Naive thymus-derived CD8-positive, alpha-beta T cell (primary cell): ENCODE measurements at regions not wholly inside any gene's neighbourhood (a gene's known extent, or its start where the extent isn't known, plus 50 kb on each side); places are given as distances from the start of the nearest gene placed in this dataset.

Source experiments
- ATAC-seq, 2 donors: fragments of 150-1000 bp; cut with Tn5 transposase in 1 of 2; sonication (Bioruptor Pico), chemical (Tn5 transposase) in 1 of 2; 1 replicate in 1 of 2; 2 replicates in 1 of 2; pipeline ENCODE4 v1.10.0; 2021; ENCODE audit warnings: mild to moderate bottlenecking in 2 of 2, moderate library complexity in 2 of 2
- POLR2A ChIA-PET: fragments of 350-600 bp; sonication (Branson Sonifier 250); formaldehyde crosslinking; loops from one replicate; lab custom pipeline; 2021; ENCODE audit warnings: antibody characterized with exemption; lab: Charles Lee
- DNase-seq, 10 donors: peaks; one replicate each; pipeline versions ENCODE4 v3.0.0 to v3.0.0-alpha.2; 2020 to 2022
- H3K27ac Mint-ChIP-seq, 10 donors: one replicate each; pipeline ENCODE4 v1.8.0; 2020 to 2022; ENCODE audit warnings: mild to moderate bottlenecking in 10 of 10, mixed read lengths in 10 of 10, moderate library complexity in 4 of 10, inconsistent platforms in 1 of 10
- H3K27me3 Mint-ChIP-seq, 5 donors: one replicate each; pipeline ENCODE4 v1.8.0; 2021 to 2022; ENCODE audit warnings: mixed read lengths in 5 of 5
- H3K36me3 Mint-ChIP-seq, 3 donors: one replicate each; pipeline ENCODE4 v1.8.0; 2020 to 2022; ENCODE audit warnings: mixed read lengths in 3 of 3, mild to moderate bottlenecking in 2 of 3, inconsistent platforms in 1 of 3
- H3K4me1 Mint-ChIP-seq, 4 donors: one replicate each; pipeline ENCODE4 v1.8.0; 2021 to 2022; ENCODE audit warnings: mixed read lengths in 4 of 4
- H3K4me3 Mint-ChIP-seq, 10 donors: one replicate each; pipeline ENCODE4 v1.8.0; 2020 to 2022; ENCODE audit warnings: mild to moderate bottlenecking in 10 of 10, mixed read lengths in 10 of 10, moderate library complexity in 6 of 10, inconsistent platforms in 1 of 10
- H3K9me3 Mint-ChIP-seq, 9 donors: one replicate each; pipeline ENCODE4 v1.8.0; 2020 to 2022; ENCODE audit warnings: mixed read lengths in 9 of 9, mild to moderate bottlenecking in 3 of 9, inconsistent platforms in 1 of 9, moderate library complexity in 1 of 9

- DNase-seq (no peak), ATAC-seq (no peak)
- peaks cover 0 to 3% (median 0%) of the 10 kb centered on the region in 9 donors for H3K9me3 Mint-ChIP-seq
Measured at GRCh38 chrX:39501822-39502221, 595.9 kb downstream of the BCOR start.

GRCh38 chrX:39502486-39502885, 595.3 kb downstream of the BCOR start:
- no peak for ATAC-seq
- POLR2A ChIA-PET = no interaction called here
- Mint-ChIP-seq H3K27me3 (no peaks in the 10 kb centered on the region), H3K36me3 (no peaks in the 10 kb centered on the region), H3K4me3 (no peak overlapping the region), H3K27ac (no peak overlapping the region), H3K4me1 (peaks cover 2 to 7% (median 5%) of the 10 kb centered on the region in 4 donors), H3K9me3 (peaks cover 0 to 3% (median 0%) of the 10 kb centered on the region in 9 donors)
- no peak for DNase-seq

More at GRCh38 chrX:39501822-39502221, 595.9 kb downstream of the BCOR start:
- Mint-ChIP-seq H3K4me3 (no peak overlapping the region), H3K27ac (no peak overlapping the region), H3K36me3 (no peaks in the 10 kb centered on the region), H3K4me1 (peaks cover 2 to 7% (median 5%) of the 10 kb centered on the region in 4 donors), H3K27me3 (no peaks in the 10 kb centered on the region)
- POLR2A ChIA-PET = no interaction called here

DNA sequence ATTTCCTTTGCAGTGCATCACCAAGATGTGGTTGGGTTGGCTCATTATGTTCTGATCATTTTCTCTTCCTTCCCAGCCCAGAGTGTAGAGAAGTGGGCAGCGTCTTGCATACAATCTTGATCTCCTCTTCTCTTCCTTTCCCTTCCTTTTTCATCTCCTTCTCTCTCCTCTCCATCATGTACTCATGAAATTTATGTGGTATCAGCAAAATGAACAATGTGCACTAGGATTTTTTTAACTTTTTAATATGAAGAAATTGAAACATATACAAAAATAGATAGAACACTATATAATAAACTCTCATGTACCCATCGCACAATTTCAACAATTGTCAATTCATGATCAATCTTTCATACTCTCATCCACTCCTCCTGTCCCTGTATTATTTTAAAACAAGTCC, 593.5 kb downstream of the BCOR start:
- no peaks in the 10 kb centered on the region for H3K36me3 Mint-ChIP-seq
- H3K4me1 Mint-ChIP-seq = peaks cover 6 to 20% (median 11%) of the 10 kb centered on the region in 4 donors
- H3K9me3 Mint-ChIP-seq = peaks cover 0 to 8% (median 0%) of the 10 kb centered on the region in 9 donors
- no peak overlapping the region for H3K4me3 Mint-ChIP-seq
- peak overlapping the region in 1 of 10 donors; percentile 45 for H3K27ac Mint-ChIP-seq
- DNase-seq (no peak), ATAC-seq (no peak)
- POLR2A ChIA-PET = no interaction called here
- H3K27me3 Mint-ChIP-seq = no peaks in the 10 kb centered on the region

- ATAC-seq (no peak), DNase-seq (no peak)
- Mint-ChIP-seq H3K9me3 (peaks cover 0 to 11% (median 0%) of the 10 kb centered on the region in 9 donors), H3K36me3 (no peaks in the 10 kb centered on the region), H3K27me3 (no peaks in the 10 kb centered on the region), H3K27ac (no peak overlapping the region), H3K4me1 (peaks cover 6 to 20% (median 11%) of the 10 kb centered on the region in 4 donors), H3K4me3 (no peak overlapping the region)
- POLR2A ChIA-PET = no interaction called here
Measured at GRCh38 chrX:39504850-39505259, 592.9 kb downstream of the BCOR start.

- DNase-seq = no peak
- Mint-ChIP-seq H3K4me3 (no peak overlapping the region), H3K9me3 (peaks cover 0 to 16% (median 0%) of the 10 kb centered on the region in 9 donors), H3K36me3 (no peaks in the 10 kb centered on the region), H3K4me1 (peaks cover 6 to 20% (median 11%) of the 10 kb centered on the region in 4 donors), H3K27ac (no peak overlapping the region), H3K27me3 (no peaks in the 10 kb centered on the region)
- ATAC-seq = no peak
- POLR2A ChIA-PET = no interaction called here
Measured at GRCh38 chrX:39506131-39506530, 591.6 kb downstream of the BCOR start.

DNA sequence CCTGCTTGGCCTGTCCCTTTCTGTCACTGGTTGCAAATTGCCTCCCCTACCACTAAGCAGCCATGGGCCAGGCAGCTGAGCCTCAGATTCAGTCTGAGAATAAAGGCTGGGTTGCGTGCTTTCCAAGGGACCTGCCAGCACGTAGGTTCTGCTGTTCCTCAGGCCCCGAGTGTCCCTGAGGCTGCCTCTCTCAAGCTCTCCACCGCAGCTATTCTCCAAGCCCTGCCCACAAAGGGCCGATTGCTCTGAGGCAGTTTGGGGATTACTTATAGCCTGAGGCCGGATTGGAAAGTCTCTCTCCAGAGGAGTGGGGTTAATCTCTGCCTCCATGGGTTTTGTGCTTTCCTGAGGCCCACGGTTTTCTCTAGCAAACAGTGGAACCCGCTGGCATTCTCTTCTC, 590.7 kb downstream of the BCOR start:
- peaks cover 6 to 20% (median 11%) of the 10 kb centered on the region in 4 donors for H3K4me1 Mint-ChIP-seq
- no peak for ATAC-seq
- H3K27me3 Mint-ChIP-seq = no peaks in the 10 kb centered on the region
- no peak overlapping the region for H3K4me3 Mint-ChIP-seq
- POLR2A ChIA-PET = interaction anchor here (0.5 kb wide), 1 partner anchor 10 kb away, joined by 3 read pairs; no protein-coding TSS in a partner anchor
- no peak overlapping the region for H3K27ac Mint-ChIP-seq
- H3K9me3 Mint-ChIP-seq = peaks cover 0 to 16% (median 0%) of the 10 kb centered on the region in 9 donors
- H3K36me3 Mint-ChIP-seq = no peaks in the 10 kb centered on the region
- DNase-seq = no peak

GRCh38 chrX:39507617-39508299, 590.0 kb downstream of the BCOR start:
- Mint-ChIP-seq H3K36me3 (no peaks in the 10 kb centered on the region), H3K9me3 (peaks cover 0 to 16% (median 0%) of the 10 kb centered on the region in 9 donors), H3K27me3 (no peaks in the 10 kb centered on the region), H3K4me3 (peak overlapping the region in 2 of 10 donors; percentile 33 to 41), H3K27ac (peak overlapping the region in 2 of 10 donors; percentile 13 to 34), H3K4me1 (peaks cover 4 to 20% (median 11%) of the 10 kb centered on the region in 4 donors)
- POLR2A ChIA-PET = no interaction called here
- DNase-seq (no peak), ATAC-seq (no peak)

DNA sequence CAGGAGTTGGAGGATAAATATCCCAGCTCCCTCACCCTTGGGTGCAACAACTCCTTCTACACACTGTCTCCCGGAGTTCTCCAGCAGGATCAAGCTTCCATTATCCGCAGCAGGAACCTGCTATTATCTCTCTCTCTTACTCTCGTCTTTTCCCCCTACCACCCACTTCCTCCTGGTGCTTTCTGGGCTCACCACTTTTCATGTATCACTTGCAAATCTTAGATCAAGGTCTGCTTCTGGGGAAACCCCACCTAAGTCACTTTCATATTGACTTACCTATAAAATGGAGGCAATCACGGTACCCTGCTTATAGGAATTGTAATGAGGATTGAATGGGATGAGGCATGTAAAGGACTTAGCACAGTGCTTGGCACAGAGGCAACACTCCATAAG, 589.5 kb downstream of the BCOR start:
- no peaks in the 10 kb centered on the region for H3K36me3 Mint-ChIP-seq
- H3K27ac Mint-ChIP-seq = peak overlapping the region in 2 of 10 donors; percentile 52 to 72
- POLR2A ChIA-PET = no interaction called here
- DNase-seq (peak in 7 of 10 donors; percentile 1 to 44 (median 8)), ATAC-seq (peak; percentile 88 to 98)
- H3K4me1 Mint-ChIP-seq = peaks cover 4 to 20% (median 11%) of the 10 kb centered on the region in 4 donors
- H3K4me3 Mint-ChIP-seq = peak overlapping the region in 6 of 10 donors; percentile 21 to 48 (median 40)
- H3K27me3 Mint-ChIP-seq = no peaks in the 10 kb centered on the region
- H3K9me3 Mint-ChIP-seq = peaks cover 0 to 16% (median 0%) of the 10 kb centered on the region in 9 donors

GRCh38 chrX:39509157-39509556, 588.6 kb downstream of the BCOR start:
- Mint-ChIP-seq H3K36me3 (no peaks in the 10 kb centered on the region), H3K27ac (peak overlapping the region in 1 of 10 donors; percentile 47), H3K9me3 (peaks cover 0 to 16% (median 0%) of the 10 kb centered on the region in 9 donors), H3K4me3 (peak overlapping the region in 1 of 10 donors; percentile 26), H3K27me3 (no peaks in the 10 kb centered on the region), H3K4me1 (peaks cover 4 to 18% (median 9%) of the 10 kb centered on the region in 4 donors)
- no peak for ATAC-seq
- POLR2A ChIA-PET = interaction anchor here (1.0 kb wide), 1 partner anchor 14 kb away, joined by 5 read pairs; no protein-coding TSS in a partner anchor
- no peak for DNase-seq

- Mint-ChIP-seq H3K9me3 (peaks cover 0 to 16% (median 0%) of the 10 kb centered on the region in 9 donors), H3K36me3 (no peaks in the 10 kb centered on the region), H3K4me1 (peaks cover 0 to 3% (median 0%) of the 10 kb centered on the region in 4 donors), H3K4me3 (no peak overlapping the region), H3K27ac (no peak overlapping the region), H3K27me3 (no peaks in the 10 kb centered on the region)
- ATAC-seq = no peak
- DNase-seq = no peak
- POLR2A ChIA-PET = no interaction called here
Measured at GRCh38 chrX:39513836-39514235, 583.9 kb downstream of the BCOR start.

GRCh38 chrX:39514801-39515200, 583.0 kb downstream of the BCOR start:
- Mint-ChIP-seq H3K27me3 (no peaks in the 10 kb centered on the region), H3K4me3 (no peak overlapping the region), H3K36me3 (no peaks in the 10 kb centered on the region), H3K27ac (peak overlapping the region in 1 of 10 donors; percentile 29), H3K9me3 (peaks cover 0 to 7% (median 0%) of the 10 kb centered on the region in 9 donors), H3K4me1 (no peaks in the 10 kb centered on the region)
- ATAC-seq (no peak), DNase-seq (no peak)
- POLR2A ChIA-PET = no interaction called here

DNA sequence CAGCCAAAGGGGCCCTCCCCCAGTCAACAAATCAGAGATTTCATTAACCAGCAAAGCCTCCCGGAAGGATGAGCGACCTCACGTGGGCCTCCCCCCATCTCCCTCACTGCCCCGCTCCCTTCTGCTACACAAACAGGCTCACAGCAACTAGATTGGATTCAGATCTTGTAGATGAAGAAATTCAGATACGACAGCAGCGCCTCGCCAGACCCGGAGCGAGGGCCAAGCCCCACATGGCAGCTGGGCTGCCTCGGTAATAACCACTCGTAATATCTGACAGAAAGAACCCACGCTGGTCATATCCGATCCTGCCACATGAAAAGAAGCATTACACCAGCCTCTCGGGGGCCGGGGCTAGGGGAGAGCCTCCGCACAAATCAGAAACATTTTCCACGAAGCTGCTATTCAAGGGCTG, 581.3 kb downstream of the BCOR start:
- Mint-ChIP-seq H3K4me1 (no peaks in the 10 kb centered on the region), H3K9me3 (peaks cover 0 to 2% (median 0%) of the 10 kb centered on the region in 9 donors), H3K4me3 (no peak overlapping the region), H3K27ac (no peak overlapping the region), H3K36me3 (no peaks in the 10 kb centered on the region), H3K27me3 (peaks cover 0 to 1% (median 0%) of the 10 kb centered on the region in 5 donors)
- POLR2A ChIA-PET = no interaction called here
- no peak for DNase-seq
- ATAC-seq = no peak

- peaks cover 0 to 3% (median 0%) of the 10 kb centered on the region in 9 donors for H3K9me3 Mint-ChIP-seq
- peaks cover 0 to 2% (median 0%) of the 10 kb centered on the region in 3 donors for H3K36me3 Mint-ChIP-seq
- H3K27me3 Mint-ChIP-seq = peaks cover 0 to 1% (median 0%) of the 10 kb centered on the region in 5 donors
- no peaks in the 10 kb centered on the region for H3K4me1 Mint-ChIP-seq
- H3K27ac Mint-ChIP-seq = no peak overlapping the region
- POLR2A ChIA-PET = no interaction called here
- ATAC-seq (no peak), DNase-seq (no peak)
- H3K4me3 Mint-ChIP-seq = no peak overlapping the region
Measured at GRCh38 chrX:39518476-39519029, 579.2 kb downstream of the BCOR start.
